Fibroblast of villous mesenchyme (primary cell): ENCODE measurements at regions not wholly inside any gene's neighbourhood (a gene's known extent, or its start where the extent isn't known, plus 50 kb on each side); places are given as distances from the start of the nearest gene placed in this dataset.

ENCODE experiments used
- DNase-seq: peaks from one replicate; pipeline ENCODE4 v3.0.0-alpha.2; 2010; ENCODE audit warnings: low read depth
- H3K4me3 ChIP-seq: 2 replicates; pipeline ENCODE4 v1.5.1; 2011; ENCODE audit warnings: low read depth, mild to moderate bottlenecking, low read length
- CTCF ChIP-seq: IDR thresholded peaks from 2 replicates; pipeline ENCODE4 v1.5.1; 2012; ENCODE audit warnings: low read depth, mild to moderate bottlenecking, low read length; ENCODE audit not compliant: insufficient read depth

- no peak overlapping the region for H3K4me3 ChIP-seq
- peak; percentile 18 for DNase-seq
- TF ChIP-seq CTCF = no peak
These were observed 489.5 kb downstream of the IRS1 start for GRCh38 chr2:226310146-226310545.

GRCh38 chr2:226308986-226309385 is 490.6 kb downstream of the IRS1 start:
- TF ChIP-seq CTCF = no peak
- peak; percentile 28 for DNase-seq
- H3K4me3 ChIP-seq = no peak overlapping the region

GRCh38 chr2:226308323-226308680 is 491.3 kb downstream of the IRS1 start:
- TF ChIP-seq CTCF = no peak
- no peak overlapping the region for H3K4me3 ChIP-seq
- DNase-seq = no peak

GRCh38 chr2:226307487-226308322 is 491.9 kb downstream of the IRS1 start:
- DNase-seq = no peak
- TF ChIP-seq CTCF = no peak
- no peak overlapping the region for H3K4me3 ChIP-seq

- TF ChIP-seq CTCF = no peak
These were observed 492.7 kb downstream of the IRS1 start for GRCh38 chr2:226306969-226307368.

GRCh38 chr2:226304308-226304707 is 495.3 kb downstream of the IRS1 start:
- DNase-seq = no peak
- no peak for TF ChIP-seq CTCF
- no peak overlapping the region for H3K4me3 ChIP-seq

More at GRCh38 chr2:226306969-226307368, 492.7 kb downstream of the IRS1 start:
- no peak overlapping the region for H3K4me3 ChIP-seq
- no peak for DNase-seq

GRCh38 chr2:226303707-226304106 is 495.9 kb downstream of the IRS1 start:
- no peak for TF ChIP-seq CTCF
- no peak for DNase-seq
- no peak overlapping the region for H3K4me3 ChIP-seq
